SK-N-SH (cell line): ENCODE measurements at regions not wholly inside any gene's neighbourhood (a gene's known extent, or its start where the extent isn't known, plus 50 kb on each side); places are given as distances from the start of the nearest gene placed in this dataset.

Experiments
- CTCF ChIA-PET: fragments of 300-600, 350-600 bp; formaldehyde crosslinking; extraction: SDS; loops from one replicate; lab custom pipeline; 2021; lab: Yijun Ruan, JAX
- POLR2A ChIA-PET: fragments of 350-600 bp; sonication (Branson Sonifier 250); formaldehyde crosslinking; extraction: SDS; loops from one replicate; lab custom pipeline; 2020; ENCODE audit warnings: antibody characterized with exemption, inconsistent platforms; lab: Yijun Ruan, JAX
- DNase-seq: peaks from one replicate; pipeline ENCODE4 v3.0.0; 2012
- H2AFZ ChIP-seq: fragments of 200-600 bp; sonication (generic); 2 replicates; pipeline ENCODE4 v1.8.1; 2016; ENCODE audit warnings: antibody characterized with exemption, mild to moderate bottlenecking, low read depth
- H3F3A ChIP-seq: fragments of 200-600 bp; sonication (generic); replicated peaks from 2 replicates; pipeline ENCODE3; 2016; ENCODE audit warnings: antibody characterized with exemption, mild to moderate bottlenecking; ENCODE audit not compliant: insufficient read depth
- H3K27ac ChIP-seq, 2 experiments: fragments of 200-500 bp in 1 of 2; fragments of 200-600 bp in 1 of 2; sonication (Bioruptor generic) in 1 of 2; sonication (generic), shearing (Covaris generic) in 1 of 2; 2 replicates each; pipeline versions ENCODE4 v1.5.1 to v1.6.1; 2014 to 2016; ENCODE audit warnings: low read depth in 2 of 2, inconsistent platforms in 1 of 2, low read length in 1 of 2, mild to moderate bottlenecking in 1 of 2, mixed read lengths in 1 of 2
- H3K27me3 ChIP-seq: fragments of 200-600 bp; sonication (generic), shearing (Covaris generic); 2 replicates; pipeline ENCODE4 v1.6.1; 2016; ENCODE audit warnings: mixed run types; ENCODE audit not compliant: insufficient read depth
- H3K36me3 ChIP-seq, 2 experiments: fragments of 200-500 bp in 1 of 2; fragments of 200-600 bp in 1 of 2; sonication (Bioruptor generic) in 1 of 2; sonication (generic) in 1 of 2; replicated peaks in 1 of 2; 2 replicates each; pipeline versions ENCODE3 to v1.5.1; 2014 to 2016; ENCODE audit warnings: low read length in 1 of 2, mild to moderate bottlenecking in 1 of 2; ENCODE audit not compliant: insufficient read depth in 2 of 2, control insufficient read depth in 1 of 2
- H3K4me1 ChIP-seq, 2 experiments: fragments of 200-500 bp in 1 of 2; fragments of 200-600 bp in 1 of 2; sonication (Bioruptor generic) in 1 of 2; sonication (generic), shearing (Covaris generic) in 1 of 2; 2 replicates each; pipeline versions ENCODE4 v1.5.1 to v1.6.1; 2014 to 2016; ENCODE audit warnings: low read depth in 1 of 2, low read length in 1 of 2, mixed run types in 1 of 2; ENCODE audit not compliant: insufficient read depth in 2 of 2, control insufficient read depth in 1 of 2
- H3K4me2 ChIP-seq: fragments of 200-600 bp; sonication (generic), shearing (Covaris generic); 2 replicates; pipeline ENCODE4 v1.6.1; 2017; ENCODE audit warnings: mixed run types
- H3K4me3 ChIP-seq, 2 experiments: fragments of 200-500 bp in 1 of 2; fragments of 200-600 bp in 1 of 2; sonication (Bioruptor generic) in 1 of 2; sonication (generic), shearing (Covaris generic) in 1 of 2; 2 replicates each; pipeline versions ENCODE4 v1.5.1 to v1.8.1; 2014 to 2016; ENCODE audit warnings: low read depth in 2 of 2, inconsistent platforms in 1 of 2, low read length in 1 of 2, mild to moderate bottlenecking in 1 of 2, mixed read lengths in 1 of 2, moderate library complexity in 1 of 2
- H3K79me2 ChIP-seq: fragments of 200-600 bp; sonication (generic); 2 replicates; pipeline ENCODE4 v1.8.1; 2017; ENCODE audit warnings: mild to moderate bottlenecking; ENCODE audit not compliant: insufficient read depth
- H3K9ac ChIP-seq: fragments of 200-600 bp; sonication (generic); 2 replicates; pipeline ENCODE4 v1.6.1; 2017; ENCODE audit warnings: mixed run types
- H3K9me2 ChIP-seq: fragments of 200-600 bp; sonication (generic); 2 replicates; pipeline ENCODE4 v1.6.1; 2017; ENCODE audit warnings: mixed run types
- H3K9me3 ChIP-seq: fragments of 200-600 bp; sonication (generic); 2 replicates; pipeline ENCODE4 v1.6.1; 2017; ENCODE audit warnings: mixed run types, mild to moderate bottlenecking, moderate library complexity
- H4K20me1 ChIP-seq: fragments of 200-600 bp; sonication (generic); 2 replicates; pipeline ENCODE4 v1.6.1; 2017; ENCODE audit warnings: mild to moderate bottlenecking, mixed run types; ENCODE audit not compliant: insufficient read depth
- ELF1 ChIP-seq: IDR thresholded peaks from 2 replicates; pipeline ENCODE4 v1.4.0; 2012
- EZH2phosphoT487 ChIP-seq: fragments of 200-600 bp; sonication (generic); IDR thresholded peaks from 2 replicates; pipeline ENCODE4 v1.6.1; 2017; ENCODE audit warnings: low read depth, mixed run types, mild to moderate bottlenecking, antibody characterized with exemption, moderate library complexity, borderline replicate concordance
- FOSL2 ChIP-seq: IDR thresholded peaks from 2 replicates; pipeline ENCODE4 v1.4.0; 2012; ENCODE audit warnings: low read depth, mild to moderate bottlenecking, moderate library complexity, borderline replicate concordance
- MAX ChIP-seq: IDR thresholded peaks from 2 replicates; pipeline ENCODE4 v1.4.0; 2012; ENCODE audit warnings: low read depth
- MXI1 ChIP-seq: IDR thresholded peaks from 2 replicates; pipeline ENCODE4 v1.6.1; 2012; ENCODE audit warnings: mild to moderate bottlenecking, low read depth, low read length, improper control_type of control experiment
- NFIC ChIP-seq: IDR thresholded peaks from 2 replicates; pipeline ENCODE4 v1.4.0; 2012; ENCODE audit warnings: borderline replicate concordance
- RAD21 ChIP-seq: IDR thresholded peaks from 2 replicates; pipeline ENCODE4 v1.6.1; 2012; ENCODE audit warnings: mild to moderate bottlenecking, low read length
- RCOR1 ChIP-seq: fragments of 150-350 bp; IDR thresholded peaks from 2 replicates; pipeline ENCODE4 v1.6.1; 2017; ENCODE audit warnings: antibody characterized with exemption, low read length
- SIN3A ChIP-seq: IDR thresholded peaks from 2 replicates; pipeline ENCODE4 v1.6.1; 2012; ENCODE audit warnings: low read depth, mild to moderate bottlenecking, low read length, moderate library complexity, borderline replicate concordance
- TCF12 ChIP-seq: IDR thresholded peaks from 2 replicates; pipeline ENCODE4 v1.4.0; 2012
- TEAD4 ChIP-seq: IDR thresholded peaks from 2 replicates; pipeline ENCODE4 v1.4.0; 2012; ENCODE audit warnings: mild to moderate bottlenecking, borderline replicate concordance; ENCODE audit not compliant: insufficient read depth
- WGBS: methylation state at CpG from one replicate; pipeline ENCODE4 v1.1.6; 2017; ENCODE audit warnings: low lambda C conversion rate; 5-methylcytosine and 5-hydroxymethylcytosine counted together
- TF ChIP-seq, protein P1 (sequence below): IDR thresholded peaks from 2 replicates; pipeline ENCODE4 v1.6.1; 2012; ENCODE audit warnings: mild to moderate bottlenecking, low read depth, low read length, moderate library complexity
- TF ChIP-seq, protein P2 (sequence below): fragments of 150-350 bp; IDR thresholded peaks from 2 replicates; pipeline ENCODE4 v1.6.1; 2017; ENCODE audit warnings: antibody characterized with exemption, low read length, low read depth, borderline replicate concordance
- TF ChIP-seq, protein P3 (sequence below): fragments of 150-350 bp; IDR thresholded peaks from 2 replicates; pipeline ENCODE4 v1.6.1; 2016; ENCODE audit warnings: mild to moderate bottlenecking, low read depth, low read length
- TF ChIP-seq, protein P4 (sequence below): IDR thresholded peaks from 2 replicates; pipeline ENCODE4 v1.4.0; 2012; ENCODE audit warnings: low read depth, borderline replicate concordance

- no peaks in the 10 kb centered on the region for H3K36me3 ChIP-seq
- no peaks in the 10 kb centered on the region for H3K9me3 ChIP-seq
- H3K9me2 ChIP-seq: no peaks in the 10 kb centered on the region
- CTCF ChIA-PET: no interaction called here
- H4K20me1 ChIP-seq: no peaks in the 10 kb centered on the region
- no peak for TF ChIP-seq NFIC
- TF ChIP-seq SIN3A: no peak
- TF ChIP-seq MAX: no peak
- TF ChIP-seq RCOR1: no peak
- no peak for TF ChIP-seq FOSL2
- TF ChIP-seq MXI1: no peak
- TF ChIP-seq TEAD4: no peak
- TF ChIP-seq, protein P1, sequence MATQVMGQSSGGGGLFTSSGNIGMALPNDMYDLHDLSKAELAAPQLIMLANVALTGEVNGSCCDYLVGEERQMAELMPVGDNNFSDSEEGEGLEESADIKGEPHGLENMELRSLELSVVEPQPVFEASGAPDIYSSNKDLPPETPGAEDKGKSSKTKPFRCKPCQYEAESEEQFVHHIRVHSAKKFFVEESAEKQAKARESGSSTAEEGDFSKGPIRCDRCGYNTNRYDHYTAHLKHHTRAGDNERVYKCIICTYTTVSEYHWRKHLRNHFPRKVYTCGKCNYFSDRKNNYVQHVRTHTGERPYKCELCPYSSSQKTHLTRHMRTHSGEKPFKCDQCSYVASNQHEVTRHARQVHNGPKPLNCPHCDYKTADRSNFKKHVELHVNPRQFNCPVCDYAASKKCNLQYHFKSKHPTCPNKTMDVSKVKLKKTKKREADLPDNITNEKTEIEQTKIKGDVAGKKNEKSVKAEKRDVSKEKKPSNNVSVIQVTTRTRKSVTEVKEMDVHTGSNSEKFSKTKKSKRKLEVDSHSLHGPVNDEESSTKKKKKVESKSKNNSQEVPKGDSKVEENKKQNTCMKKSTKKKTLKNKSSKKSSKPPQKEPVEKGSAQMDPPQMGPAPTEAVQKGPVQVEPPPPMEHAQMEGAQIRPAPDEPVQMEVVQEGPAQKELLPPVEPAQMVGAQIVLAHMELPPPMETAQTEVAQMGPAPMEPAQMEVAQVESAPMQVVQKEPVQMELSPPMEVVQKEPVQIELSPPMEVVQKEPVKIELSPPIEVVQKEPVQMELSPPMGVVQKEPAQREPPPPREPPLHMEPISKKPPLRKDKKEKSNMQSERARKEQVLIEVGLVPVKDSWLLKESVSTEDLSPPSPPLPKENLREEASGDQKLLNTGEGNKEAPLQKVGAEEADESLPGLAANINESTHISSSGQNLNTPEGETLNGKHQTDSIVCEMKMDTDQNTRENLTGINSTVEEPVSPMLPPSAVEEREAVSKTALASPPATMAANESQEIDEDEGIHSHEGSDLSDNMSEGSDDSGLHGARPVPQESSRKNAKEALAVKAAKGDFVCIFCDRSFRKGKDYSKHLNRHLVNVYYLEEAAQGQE: no peak
- TF ChIP-seq, protein P2, sequence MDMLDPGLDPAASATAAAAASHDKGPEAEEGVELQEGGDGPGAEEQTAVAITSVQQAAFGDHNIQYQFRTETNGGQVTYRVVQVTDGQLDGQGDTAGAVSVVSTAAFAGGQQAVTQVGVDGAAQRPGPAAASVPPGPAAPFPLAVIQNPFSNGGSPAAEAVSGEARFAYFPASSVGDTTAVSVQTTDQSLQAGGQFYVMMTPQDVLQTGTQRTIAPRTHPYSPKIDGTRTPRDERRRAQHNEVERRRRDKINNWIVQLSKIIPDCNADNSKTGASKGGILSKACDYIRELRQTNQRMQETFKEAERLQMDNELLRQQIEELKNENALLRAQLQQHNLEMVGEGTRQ: no peak
- TF ChIP-seq EZH2phosphoT487: no peak
- TF ChIP-seq, protein P3, sequence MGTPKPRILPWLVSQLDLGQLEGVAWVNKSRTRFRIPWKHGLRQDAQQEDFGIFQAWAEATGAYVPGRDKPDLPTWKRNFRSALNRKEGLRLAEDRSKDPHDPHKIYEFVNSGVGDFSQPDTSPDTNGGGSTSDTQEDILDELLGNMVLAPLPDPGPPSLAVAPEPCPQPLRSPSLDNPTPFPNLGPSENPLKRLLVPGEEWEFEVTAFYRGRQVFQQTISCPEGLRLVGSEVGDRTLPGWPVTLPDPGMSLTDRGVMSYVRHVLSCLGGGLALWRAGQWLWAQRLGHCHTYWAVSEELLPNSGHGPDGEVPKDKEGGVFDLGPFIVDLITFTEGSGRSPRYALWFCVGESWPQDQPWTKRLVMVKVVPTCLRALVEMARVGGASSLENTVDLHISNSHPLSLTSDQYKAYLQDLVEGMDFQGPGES: no peak
- TF ChIP-seq RAD21: no peak
- TF ChIP-seq, protein P4, sequence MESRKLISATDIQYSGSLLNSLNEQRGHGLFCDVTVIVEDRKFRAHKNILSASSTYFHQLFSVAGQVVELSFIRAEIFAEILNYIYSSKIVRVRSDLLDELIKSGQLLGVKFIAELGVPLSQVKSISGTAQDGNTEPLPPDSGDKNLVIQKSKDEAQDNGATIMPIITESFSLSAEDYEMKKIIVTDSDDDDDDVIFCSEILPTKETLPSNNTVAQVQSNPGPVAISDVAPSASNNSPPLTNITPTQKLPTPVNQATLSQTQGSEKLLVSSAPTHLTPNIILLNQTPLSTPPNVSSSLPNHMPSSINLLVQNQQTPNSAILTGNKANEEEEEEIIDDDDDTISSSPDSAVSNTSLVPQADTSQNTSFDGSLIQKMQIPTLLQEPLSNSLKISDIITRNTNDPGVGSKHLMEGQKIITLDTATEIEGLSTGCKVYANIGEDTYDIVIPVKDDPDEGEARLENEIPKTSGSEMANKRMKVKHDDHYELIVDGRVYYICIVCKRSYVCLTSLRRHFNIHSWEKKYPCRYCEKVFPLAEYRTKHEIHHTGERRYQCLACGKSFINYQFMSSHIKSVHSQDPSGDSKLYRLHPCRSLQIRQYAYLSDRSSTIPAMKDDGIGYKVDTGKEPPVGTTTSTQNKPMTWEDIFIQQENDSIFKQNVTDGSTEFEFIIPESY: no peak
- no peak for TF ChIP-seq TCF12
- TF ChIP-seq ELF1: no peak
- H2AFZ ChIP-seq: no peak overlapping the region
- POLR2A ChIA-PET: no interaction called here
- no peak overlapping the region for H3K9ac ChIP-seq
- H3K27ac ChIP-seq: no peak overlapping the region
- 55% methylated on average over 1 of the region's 1 CpG for WGBS
- no peak for DNase-seq
- H3K4me2 ChIP-seq: no peak overlapping the region
- no peaks in the 10 kb centered on the region for H3K27me3 ChIP-seq
- no peaks in the 10 kb centered on the region for H3K4me1 ChIP-seq
- H3K79me2 ChIP-seq: no peaks in the 10 kb centered on the region
- H3K4me3 ChIP-seq: no peak overlapping the region
- no peaks in the 10 kb centered on the region for H3F3A ChIP-seq
Measured at GRCh38 chr5:109563189-109563588, 126.5 kb upstream of the MAN2A1 start.
